ENCODE measurements at regions not wholly inside any gene's neighbourhood (a gene's known extent, or its start where the extent isn't known, plus 50 kb on each side); places are given as distances from the start of the nearest gene placed in this dataset.

DNA sequence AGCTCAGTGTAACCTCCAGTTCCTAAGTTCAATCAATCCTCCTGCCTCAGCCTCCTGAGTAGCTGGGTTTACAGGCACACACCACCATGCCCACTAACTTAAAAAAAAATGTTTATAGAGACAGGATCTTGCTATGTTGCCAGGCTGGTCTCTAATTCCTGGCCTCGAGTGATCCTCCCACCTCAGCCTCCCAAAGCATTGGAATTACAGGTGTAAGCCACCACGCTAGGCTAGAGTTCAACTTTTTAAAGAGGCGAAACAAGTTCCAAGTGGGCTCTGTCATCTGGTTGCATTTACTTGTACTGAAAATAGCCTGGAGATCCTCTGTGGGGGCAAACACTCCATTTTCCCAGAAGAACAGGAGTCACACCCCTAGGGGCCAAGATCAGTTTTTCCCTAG lies 100.7 kb upstream of the RIPOR2 start:
- ATAC-seq = no peak

GRCh38 chr6:25038300-25038699 lies 102.5 kb upstream of the RIPOR2 start:
- H3K4me3 ChIP-seq = no peak overlapping the region
- no peak overlapping the region for H3K27ac ChIP-seq
- DNase-seq (no peak), ATAC-seq (no peak)
- no peaks in the 10 kb centered on the region for H3K36me3 ChIP-seq
- TF ChIP-seq, protein P1, sequence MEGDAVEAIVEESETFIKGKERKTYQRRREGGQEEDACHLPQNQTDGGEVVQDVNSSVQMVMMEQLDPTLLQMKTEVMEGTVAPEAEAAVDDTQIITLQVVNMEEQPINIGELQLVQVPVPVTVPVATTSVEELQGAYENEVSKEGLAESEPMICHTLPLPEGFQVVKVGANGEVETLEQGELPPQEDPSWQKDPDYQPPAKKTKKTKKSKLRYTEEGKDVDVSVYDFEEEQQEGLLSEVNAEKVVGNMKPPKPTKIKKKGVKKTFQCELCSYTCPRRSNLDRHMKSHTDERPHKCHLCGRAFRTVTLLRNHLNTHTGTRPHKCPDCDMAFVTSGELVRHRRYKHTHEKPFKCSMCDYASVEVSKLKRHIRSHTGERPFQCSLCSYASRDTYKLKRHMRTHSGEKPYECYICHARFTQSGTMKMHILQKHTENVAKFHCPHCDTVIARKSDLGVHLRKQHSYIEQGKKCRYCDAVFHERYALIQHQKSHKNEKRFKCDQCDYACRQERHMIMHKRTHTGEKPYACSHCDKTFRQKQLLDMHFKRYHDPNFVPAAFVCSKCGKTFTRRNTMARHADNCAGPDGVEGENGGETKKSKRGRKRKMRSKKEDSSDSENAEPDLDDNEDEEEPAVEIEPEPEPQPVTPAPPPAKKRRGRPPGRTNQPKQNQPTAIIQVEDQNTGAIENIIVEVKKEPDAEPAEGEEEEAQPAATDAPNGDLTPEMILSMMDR (IDR thresholded peaks at IDR 0.05) = no peak
- H3K9me3 ChIP-seq = no peaks in the 10 kb centered on the region
- peaks cover 16% of the 10 kb centered on the region for H3K4me1 ChIP-seq
- intact Hi-C loops (cut with DNase I) = no loop called here
- no peaks in the 10 kb centered on the region for H3K27me3 ChIP-seq (ENCODE audit: low read depth)

More for the DNA sequence above, 100.7 kb upstream of the RIPOR2 start:
- Histone ChIP-seq H3K4me3 (no peak overlapping the region), H3K36me3 (no peaks in the 10 kb centered on the region), H3K9me3 (no peaks in the 10 kb centered on the region), H3K27me3 (ENCODE audit: low read depth) (no peaks in the 10 kb centered on the region), H3K4me1 (peaks cover 16% of the 10 kb centered on the region), H3K27ac (no peak overlapping the region)
- TF ChIP-seq, protein P1 (IDR thresholded peaks at IDR 0.05) = no peak
- no peak for DNase-seq
- intact Hi-C loops (cut with DNase I) = no loop called here

GRCh38 chr6:25038999-25039398 lies 103.2 kb upstream of the RIPOR2 start:
- H3K9me3 ChIP-seq = no peaks in the 10 kb centered on the region
- H3K27me3 ChIP-seq (ENCODE audit: low read depth) = no peaks in the 10 kb centered on the region
- peaks cover 19% of the 10 kb centered on the region for H3K4me1 ChIP-seq
- no peaks in the 10 kb centered on the region for H3K36me3 ChIP-seq
- no peak for DNase-seq
- no peak for ATAC-seq
- TF ChIP-seq, protein P1 (IDR thresholded peaks at IDR 0.05) = no peak
- no peak overlapping the region for H3K27ac ChIP-seq
- H3K4me3 ChIP-seq = no peak overlapping the region
- intact Hi-C loops (cut with DNase I) = no loop called here

- H3K4me3 ChIP-seq = peak overlapping the region; percentile 39
- no peaks in the 10 kb centered on the region for H3K36me3 ChIP-seq
- H3K9me3 ChIP-seq = no peaks in the 10 kb centered on the region
- peak overlapping the region; percentile 44 for H3K27ac ChIP-seq
- intact Hi-C loops (cut with DNase I) = no loop called here
- ATAC-seq (peak in 1 of 2 donors; percentile 32), DNase-seq (no peak)
- TF ChIP-seq, protein P1 (IDR thresholded peaks at IDR 0.05) = no peak
- H3K4me1 ChIP-seq = peaks cover 4% of the 10 kb centered on the region
- no peaks in the 10 kb centered on the region for H3K27me3 ChIP-seq (ENCODE audit: low read depth)
Observed at GRCh38 chr6:25041485-25042035, 105.8 kb upstream of the RIPOR2 start.

DNA sequence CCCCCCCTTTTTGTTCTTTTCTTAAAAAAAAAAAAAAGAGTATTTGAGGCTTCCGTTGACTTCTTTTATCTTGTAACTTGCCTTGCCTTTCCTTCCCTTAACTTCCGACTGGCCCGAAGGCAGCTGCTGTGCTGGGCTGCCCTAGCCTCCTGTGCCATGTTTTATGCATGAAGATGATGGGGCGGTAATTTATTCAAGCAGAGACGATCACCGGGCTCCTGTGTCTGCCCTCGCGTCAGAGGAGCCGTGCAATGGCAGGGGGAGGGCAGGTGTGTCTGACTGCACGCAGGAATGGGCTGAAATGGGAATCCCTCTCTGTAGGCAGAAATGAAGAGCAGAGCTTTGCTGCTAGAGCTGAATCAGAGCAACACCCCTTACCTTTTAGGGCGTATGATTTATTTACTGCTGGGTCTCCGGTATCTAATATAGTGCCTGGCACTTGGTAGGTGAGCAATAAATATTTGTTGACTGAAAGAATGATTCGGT lies 106.3 kb upstream of the RIPOR2 start:
- intact Hi-C loops (cut with DNase I) = no loop called here
- Histone ChIP-seq H3K36me3 (no peaks in the 10 kb centered on the region), H3K27me3 (ENCODE audit: low read depth) (no peaks in the 10 kb centered on the region), H3K27ac (peak overlapping the region; percentile 44), H3K4me3 (peak overlapping the region; percentile 39), H3K9me3 (no peaks in the 10 kb centered on the region), H3K4me1 (peaks cover 4% of the 10 kb centered on the region)
- no peak for DNase-seq
- TF ChIP-seq, protein P1 (IDR thresholded peaks at IDR 0.05) = no peak
- ATAC-seq = peak; percentile 23 to 41
